COLO668 (cell line): ENCODE measurements at regions not wholly inside any gene's neighbourhood (a gene's known extent, or its start where the extent isn't known, plus 50 kb on each side); places are given as distances from the start of the nearest gene placed in this dataset.
"Not testable (repeated sequence)": the region's sequence is repeated elsewhere in the genome, so short reads cannot be mapped to it uniquely, and the experiment has no call there.

Experiments used
- DNase-seq: peaks from one replicate; lab custom pipeline; 2025; ENCODE audit not compliant: unreplicated experiment; lab: John Stamatoyannopoulos, UW

DNA sequence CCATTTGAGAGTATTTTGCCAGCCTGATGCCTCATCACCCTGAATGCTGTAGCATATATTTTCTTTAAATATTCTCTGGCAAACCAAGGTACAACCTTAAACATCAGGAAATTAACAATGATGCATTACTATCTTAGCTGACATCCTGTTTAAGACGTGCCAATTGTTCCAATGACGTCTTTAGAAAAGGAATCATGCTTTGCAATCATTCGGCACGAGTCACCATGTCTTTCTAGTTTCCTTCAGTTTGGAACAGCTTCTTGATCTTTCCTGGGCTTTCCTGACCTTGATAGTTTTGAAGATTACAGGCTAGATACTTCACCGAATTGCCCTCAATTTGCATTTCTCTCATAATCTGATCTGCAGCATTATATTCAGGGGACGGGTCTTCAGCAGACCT is 88.2 kb upstream of the GLI2 start:
- DNase-seq: no peak

DNA sequence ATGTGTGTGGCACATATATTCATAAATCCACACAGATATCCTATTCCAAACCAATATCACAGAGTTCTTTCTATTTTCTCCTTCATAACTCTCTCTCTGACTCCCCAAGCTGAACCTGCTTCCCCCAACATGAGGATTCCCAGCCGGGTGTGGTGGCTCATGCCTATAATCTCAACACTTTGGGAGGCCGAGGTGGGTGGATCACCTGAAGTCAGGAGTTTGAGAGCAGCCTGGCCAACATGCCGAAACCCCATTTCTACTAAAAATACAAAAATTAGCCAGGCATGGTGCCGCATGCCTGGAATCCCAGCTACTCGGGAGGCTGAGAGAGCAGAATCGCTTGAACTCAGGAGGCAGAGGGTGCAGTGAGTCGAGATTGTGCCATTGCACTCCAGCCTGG is 86.3 kb upstream of the GLI2 start:
- not testable (repeated sequence) for DNase-seq

DNA sequence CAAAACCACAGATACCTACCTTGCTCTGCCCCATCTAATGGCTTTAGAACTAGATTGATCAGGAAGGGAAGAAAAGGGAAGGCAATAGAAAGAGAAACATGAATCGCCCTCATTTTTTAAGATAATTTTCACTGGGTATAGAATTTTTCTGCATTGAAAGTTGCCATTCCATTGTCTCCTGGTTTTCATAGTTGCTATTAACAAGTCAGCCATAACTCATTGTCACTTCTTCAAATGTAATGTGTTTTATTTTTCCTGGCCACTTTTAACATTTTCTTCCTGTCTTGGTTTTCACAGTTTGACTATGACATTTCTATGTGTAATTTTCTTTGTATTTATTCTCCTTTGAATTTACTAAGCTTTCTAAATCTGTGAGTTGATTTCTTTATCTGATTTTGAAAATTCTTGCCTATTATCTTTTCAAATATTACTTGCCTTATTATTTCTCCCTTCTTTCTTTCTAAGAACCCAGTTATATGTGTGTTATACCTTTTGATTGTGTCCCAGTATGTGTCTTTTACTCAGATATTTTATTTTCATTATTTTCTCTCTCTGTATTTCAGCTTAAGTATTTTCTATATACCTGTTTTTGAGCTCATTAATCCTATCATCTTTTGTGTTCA is 85.5 kb upstream of the GLI2 start:
- DNase-seq: no peak

DNA sequence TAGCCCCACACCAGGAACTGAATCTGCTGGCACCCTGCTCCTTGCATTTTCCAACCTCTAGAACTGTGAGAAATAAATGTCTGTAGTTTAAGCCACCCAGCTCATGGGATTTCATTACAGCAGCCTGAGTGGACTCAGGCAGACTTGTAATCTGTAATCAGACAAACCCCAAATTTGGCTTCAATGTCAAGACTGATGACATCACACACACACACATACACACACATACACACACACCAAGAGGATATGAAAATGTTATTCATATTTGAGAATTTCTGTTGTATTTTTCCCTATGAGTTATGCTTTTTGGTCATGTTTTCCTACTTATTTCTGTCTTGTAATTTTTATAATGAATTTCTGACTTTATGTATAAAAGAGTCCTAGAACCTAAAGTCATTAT is 83.8 kb upstream of the GLI2 start:
- no peak for DNase-seq

DNA sequence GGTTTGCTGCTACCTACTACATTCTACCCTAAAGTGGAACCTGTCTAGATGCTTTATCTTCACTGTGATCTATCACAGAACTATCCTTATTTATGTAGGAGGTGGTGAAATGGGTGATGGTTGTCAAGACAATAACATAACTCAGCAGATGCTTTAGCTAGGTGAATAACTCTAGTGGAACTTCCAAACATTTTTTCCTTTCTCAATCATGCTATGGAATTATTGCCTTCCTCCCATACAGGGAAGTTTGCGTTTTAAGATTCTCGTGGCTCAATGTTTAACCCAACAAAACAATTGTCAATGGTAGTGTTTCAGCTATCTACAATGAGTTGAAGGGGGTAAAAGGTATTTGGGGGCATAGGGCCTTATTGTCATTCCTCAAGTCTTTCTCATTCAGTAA is 82.6 kb upstream of the GLI2 start:
- no peak for DNase-seq

DNA sequence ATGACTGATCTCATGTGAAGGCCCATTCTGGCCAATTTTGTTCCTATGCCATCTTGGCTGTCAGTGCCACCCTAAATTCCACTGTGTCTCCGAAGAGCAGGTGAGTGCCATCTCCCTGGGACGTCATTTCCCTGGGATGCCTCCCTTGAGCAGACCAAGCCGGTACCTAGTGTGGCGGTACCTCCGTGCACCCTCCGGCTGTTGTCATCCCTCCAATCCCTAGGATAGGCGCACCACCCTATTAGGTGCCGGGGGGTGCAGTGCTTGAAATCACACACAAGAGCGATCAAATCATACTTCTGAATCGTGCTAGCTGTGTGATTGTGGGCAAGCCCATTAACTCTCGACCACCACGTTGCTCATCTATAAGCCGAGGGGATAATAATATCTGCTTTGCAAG is 81.8 kb upstream of the GLI2 start:
- no peak for DNase-seq

DNA sequence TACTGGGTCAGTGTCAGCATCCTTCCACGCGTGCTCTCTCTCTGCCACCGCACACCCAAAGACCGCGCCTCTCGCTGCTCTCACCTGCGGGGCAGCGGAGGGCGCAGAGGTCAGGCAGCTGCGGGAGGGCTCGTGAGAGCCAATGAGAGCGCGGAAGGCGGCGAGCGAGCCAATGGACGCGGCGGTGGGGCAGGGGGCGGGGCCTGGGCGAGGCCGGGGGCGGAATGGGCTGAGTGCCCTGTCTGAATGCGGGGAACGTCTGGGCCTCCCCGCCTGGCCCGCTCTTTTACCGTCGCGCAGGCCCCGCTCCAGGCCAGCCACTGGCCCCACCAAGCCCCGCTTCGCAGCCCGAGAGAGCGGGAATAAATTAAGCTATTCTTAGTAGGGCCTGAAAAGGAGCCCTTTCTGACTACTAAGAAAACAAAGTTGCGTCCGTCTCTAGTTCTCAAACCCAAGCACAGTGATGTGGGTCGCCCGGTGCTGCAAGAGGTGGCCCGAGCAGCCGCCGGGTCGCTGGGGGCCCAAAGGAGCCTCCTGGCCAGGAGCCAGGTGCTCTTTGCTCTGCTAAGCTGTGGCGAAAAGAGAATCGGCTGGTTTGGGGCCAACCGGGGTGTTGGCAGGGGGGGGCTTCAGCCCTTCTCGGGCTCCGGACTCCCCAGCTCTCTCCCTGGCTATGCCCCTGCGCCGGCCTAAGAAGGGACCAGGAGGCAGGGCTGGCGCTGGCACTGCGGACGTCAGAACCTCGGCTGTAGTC is 81.1 kb upstream of the GLI2 start:
- DNase-seq: no peak

DNA sequence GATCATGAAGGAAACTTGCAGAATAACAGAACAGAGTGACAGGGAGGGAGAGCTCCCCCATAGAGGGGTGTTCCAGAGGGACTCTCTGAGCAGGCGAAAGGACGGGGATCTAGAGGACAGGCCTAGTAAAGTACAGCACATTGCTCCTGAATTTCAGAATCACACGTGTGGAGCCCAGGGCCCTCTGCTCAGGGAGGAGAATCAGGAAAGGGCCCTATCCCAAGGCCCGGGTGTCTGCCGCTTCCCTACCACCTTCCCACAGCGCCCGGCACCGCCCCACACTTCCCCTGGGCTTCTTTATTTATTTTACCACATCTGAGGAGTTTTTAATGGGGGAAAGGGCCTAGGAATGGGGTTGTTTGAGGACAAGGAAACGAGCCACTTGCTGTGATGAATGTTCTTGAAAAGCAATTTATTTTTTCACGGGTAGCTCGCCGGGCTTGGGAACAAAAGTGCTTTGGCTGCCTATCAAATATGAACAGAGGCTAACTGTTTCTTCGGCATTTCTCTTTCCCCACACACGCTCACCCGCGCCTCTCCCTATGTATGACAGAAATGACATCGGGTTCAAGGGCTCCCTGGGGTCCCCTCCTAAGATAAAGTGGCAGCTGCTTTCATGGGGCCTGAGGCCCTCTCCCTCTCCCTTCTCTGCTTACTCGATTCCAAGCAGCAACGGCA is 79.3 kb upstream of the GLI2 start:
- no peak for DNase-seq

DNA sequence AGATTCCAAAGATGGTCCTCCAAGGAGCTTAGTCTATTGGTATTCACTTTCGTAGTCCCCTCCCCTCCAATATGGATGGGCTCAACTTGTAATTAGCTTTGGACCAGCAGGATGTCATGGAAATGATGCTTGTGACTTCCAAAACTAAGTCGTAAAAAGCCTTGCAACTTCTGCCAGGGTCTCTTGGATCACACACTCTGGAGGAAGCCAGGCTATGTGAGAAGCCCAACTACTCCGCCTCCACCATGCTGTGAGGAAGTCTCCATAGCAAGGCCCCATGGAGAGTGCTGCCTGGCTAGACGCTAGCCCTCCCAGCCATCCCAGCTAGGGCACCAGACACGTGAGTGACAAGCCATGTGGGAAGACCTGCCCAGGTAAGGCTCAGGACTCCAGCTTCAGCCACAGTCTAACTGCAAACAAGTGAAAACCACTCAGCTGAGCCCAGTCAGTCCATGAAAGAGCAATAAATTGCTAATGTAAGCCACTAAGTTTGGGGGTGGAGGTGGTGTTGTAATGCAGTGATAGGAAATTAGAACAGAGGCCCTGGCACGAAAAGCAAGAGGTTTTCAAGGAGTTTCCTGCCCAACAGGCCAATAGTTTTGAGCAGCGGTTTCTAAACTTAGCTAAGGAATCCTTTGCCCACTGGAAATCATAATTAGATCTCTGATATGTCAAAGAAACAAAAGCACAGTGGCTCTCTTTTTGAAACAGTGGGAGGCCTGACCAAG is 77.5 kb upstream of the GLI2 start:
- no peak for DNase-seq

DNA sequence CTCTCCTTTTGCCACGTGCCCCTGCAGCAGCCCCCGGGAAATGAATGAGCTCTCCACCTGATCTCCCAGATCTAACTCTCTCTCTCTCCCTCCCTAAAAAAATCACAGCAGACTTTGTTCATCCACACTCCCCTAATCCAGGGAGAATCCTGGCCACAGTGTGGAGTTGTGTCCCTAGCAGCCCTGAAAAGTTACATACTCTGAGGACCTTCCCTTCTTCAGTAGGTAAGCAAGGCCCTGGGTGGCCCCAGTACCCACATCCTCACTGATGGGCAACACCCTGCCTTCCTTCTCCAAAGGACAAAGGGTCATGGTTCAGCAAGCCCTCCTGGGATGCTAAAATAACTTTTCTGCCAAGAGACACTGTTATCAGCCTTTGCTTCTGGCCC is 76.9 kb upstream of the GLI2 start:
- DNase-seq: no peak

DNA sequence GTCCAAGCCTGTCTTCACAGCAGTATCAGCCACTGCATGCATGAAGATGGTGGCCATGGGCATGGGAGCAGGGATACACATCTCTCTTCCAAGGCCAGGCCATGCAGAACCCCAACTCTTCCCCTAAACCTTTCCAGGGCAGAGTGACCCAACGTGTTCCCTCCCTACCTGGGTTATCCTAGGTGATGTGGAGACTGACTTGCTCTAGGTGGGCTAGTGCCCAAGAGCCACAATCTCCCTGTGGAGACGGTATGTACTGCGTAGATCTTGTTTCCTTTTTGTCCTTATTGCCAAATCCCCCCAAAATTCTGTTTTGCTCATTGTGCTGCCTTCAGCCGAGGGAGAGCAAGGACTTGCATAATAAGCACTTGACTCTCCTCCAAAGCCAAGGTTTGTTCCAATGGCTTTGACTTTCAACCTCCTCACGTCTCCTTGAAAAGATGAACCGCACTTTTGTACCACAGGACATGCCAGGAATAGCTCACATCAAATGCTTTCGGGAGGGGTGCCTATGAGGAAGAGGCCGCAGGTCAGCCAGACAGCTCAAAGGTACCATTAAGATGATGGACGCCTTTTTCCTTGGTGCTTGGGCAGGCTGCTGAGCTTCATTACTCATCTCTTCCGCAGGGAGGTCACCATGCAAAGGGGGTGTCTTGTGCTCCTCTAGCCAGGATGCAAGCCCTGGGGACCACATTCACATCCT is 76.2 kb upstream of the GLI2 start:
- no peak for DNase-seq

DNA sequence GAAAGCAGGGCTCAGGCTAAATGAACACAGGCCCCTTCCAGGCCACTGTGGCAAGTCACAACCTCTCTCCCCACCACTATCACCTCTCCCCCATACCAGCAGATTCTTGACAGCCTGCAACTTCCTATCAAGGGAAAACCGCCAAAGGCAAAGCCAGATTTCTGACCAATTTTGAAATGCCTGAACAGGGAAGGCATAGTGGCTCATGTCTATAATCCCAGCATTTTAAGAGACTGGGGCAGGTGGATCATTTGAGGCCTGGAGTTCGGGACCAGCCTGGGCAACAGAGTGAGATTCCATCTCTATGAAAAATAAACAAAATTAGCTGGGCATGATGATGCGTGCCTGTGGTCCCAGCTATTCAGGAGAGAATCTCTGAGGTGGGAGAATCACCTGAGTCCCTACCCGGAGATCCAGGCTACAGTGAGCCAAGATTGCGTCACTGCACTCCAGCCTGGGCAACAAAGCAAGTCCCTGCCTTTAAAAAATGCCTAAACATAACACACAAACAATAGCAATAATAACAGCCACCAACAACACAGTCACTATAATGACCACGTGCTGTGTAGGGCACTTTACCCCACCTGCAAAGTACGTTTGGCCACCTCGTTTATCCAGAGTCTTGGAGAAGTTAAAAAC is 75.5 kb upstream of the GLI2 start:
- no peak for DNase-seq

DNA sequence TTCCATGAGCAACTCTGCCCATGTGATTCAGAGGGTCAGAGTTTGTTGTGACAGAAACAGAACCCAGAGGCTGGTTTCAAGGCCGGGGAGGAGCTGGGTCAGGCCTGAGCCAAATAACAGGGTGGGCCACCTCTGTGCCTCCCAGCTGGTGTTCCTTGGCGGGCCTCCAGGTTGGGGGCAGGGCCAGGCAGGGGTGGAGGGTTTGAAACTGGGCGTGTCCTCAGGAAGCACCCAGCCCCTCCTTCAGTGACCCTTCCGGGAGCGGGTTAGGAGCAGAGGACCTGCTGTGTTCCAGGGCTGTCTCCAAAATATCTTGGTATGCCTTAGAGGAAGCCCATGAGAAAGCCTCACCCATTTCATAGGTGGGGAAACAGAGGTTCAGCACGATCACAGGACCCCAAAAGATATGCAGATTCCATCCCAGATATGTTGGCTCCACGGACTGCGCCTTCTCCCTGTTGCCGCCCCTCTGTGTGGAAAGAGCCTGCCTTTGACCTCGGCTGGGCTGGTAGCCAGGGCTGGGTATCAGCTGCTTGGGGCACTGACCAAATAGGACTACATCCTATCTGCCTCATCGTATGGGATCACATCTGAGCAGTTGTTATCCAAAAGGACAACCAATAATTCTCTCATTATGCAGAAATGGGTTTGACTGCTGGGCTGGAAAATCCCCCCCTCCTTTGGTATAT is 74.8 kb upstream of the GLI2 start:
- DNase-seq: no peak

DNA sequence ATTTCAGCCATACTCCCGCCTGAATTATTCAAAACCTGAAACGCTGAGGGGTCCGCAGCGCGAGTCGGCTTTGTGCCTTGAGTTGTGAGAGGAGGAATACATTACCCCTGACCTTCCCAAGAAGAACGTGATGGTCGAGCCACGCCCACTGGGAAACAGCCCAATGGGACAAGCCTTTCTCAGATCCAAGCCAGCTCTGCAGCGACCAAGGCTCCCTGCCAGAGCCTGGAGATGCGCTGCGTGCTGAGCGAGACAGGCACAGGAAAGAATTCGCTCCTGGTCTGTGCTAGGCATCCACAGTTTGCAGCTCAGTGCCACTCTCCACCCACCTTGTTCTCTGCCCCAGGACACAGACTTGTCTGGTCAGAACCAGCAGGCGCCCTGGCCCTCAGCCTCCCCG is 74.1 kb upstream of the GLI2 start:
- DNase-seq: no peak

DNA sequence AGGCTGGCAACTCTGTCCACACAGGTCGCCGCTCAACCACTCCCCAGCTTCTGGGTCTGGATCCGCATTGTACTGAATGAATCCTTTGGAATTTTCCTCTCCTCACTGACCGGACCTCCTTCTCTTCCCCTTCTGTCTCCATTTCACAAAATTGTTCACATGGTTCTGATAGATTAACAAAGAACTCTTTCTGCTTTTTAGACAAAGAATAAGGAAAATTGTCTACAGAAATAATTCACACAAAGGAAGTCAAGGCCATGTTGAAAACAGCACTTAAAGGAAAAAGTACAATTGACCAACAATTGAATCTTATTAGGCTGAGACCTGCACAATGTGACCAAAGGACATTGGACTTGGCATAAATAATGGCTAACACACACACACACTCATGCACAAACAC is 73.6 kb upstream of the GLI2 start:
- DNase-seq: no peak

DNA sequence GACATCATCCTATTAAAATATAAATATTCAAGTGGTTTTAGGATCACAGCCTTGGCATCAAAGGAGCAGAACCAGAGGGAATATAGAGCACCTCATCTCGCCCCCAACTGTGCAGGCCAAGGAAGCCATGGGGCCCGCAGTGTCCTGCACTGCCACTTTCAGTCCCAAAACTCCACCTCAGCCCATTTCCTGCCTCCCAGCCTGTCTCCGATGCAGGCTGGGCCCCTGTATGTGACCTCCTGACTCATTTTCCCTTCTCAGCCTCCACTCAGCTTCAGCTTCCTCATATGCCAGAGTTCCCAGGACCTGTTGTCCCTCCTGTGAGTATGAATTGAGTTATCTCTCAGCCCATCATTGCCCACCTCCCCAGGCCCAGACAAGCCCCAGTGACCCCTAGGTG is 72.9 kb upstream of the GLI2 start:
- no peak for DNase-seq

DNA sequence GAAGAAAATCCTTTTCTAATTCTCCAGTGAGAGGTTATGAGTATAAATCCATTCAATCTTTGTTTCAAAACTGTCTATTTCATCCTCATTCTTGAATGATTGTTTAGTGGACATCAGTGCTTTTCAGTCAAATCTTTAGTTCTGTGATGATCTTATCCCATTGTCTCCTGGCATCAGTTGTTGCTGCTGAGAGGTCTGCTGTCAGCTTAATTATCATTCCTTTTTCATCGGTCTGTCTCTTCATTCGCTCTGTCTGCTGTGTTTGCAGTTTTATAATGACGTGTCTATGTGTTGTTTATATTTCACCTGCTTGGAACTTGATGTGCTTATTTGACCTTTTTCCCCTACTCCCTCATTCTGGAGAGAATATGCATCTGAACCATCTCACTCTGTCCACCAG is 69.2 kb upstream of the GLI2 start:
- DNase-seq: no peak

DNA sequence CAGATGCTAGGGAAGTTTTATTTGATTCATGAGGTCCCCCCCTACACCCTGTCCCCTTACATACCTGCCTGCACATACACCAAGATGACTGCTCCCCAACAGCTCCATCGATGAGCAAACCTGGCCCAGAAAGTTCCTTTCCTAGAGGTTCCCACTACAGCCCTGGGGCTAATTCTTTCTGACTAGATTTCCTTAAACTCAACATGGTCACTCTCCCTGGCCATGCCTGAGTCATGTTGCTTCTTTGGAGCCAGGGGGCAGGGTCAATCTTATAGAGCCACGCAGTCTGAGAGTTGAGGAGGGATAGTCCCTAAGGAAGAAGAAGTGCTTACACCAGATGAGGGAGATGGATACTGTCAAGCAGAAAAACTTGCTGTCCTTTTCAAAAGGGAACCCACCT is 67.7 kb upstream of the GLI2 start:
- DNase-seq: no peak

DNA sequence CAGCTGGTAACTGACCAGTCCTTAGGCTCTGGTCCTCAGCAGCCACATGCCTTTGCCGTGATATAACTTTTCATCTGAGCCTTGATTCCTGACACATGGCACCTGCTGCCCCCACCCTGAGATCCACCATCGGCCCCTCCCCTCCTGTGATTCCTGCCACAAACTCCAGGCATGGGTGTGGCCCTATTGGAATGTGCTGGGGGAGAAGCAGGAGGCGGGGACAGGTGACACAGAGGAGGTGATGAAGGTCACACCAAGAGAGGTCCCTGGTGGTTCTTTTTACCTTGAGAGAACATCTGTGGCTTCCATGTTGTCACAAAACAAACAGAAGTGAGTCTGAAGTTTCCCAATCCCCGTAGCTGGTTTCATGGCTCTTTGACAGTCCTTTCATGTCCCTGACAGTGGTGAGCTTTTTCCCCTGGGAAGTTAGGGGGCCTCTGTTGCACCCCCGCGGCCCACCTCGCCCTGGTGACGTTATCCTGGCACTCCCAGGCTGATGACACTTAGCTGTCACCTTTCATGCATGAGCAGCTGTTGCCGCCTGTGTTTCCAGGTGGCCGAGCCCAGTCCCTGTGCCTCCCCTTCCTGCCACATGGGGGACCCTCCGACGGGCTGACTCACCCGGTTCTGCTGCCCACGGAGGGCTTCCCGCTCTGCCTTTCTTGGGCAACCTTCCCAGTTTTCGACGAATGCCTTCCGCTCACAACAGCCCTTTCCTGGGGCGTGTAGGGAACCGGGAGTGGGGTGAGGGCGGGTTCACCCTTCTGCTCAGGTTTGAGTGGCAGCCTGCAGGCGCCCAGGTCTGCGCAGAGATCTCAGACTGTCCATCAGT is 66.3 kb upstream of the GLI2 start:
- DNase-seq: peak; percentile 75
